ENCODE measurements at regions not wholly inside any gene's neighbourhood (a gene's known extent, or its start where the extent isn't known, plus 50 kb on each side); places are given as distances from the start of the nearest gene placed in this dataset.

DNA sequence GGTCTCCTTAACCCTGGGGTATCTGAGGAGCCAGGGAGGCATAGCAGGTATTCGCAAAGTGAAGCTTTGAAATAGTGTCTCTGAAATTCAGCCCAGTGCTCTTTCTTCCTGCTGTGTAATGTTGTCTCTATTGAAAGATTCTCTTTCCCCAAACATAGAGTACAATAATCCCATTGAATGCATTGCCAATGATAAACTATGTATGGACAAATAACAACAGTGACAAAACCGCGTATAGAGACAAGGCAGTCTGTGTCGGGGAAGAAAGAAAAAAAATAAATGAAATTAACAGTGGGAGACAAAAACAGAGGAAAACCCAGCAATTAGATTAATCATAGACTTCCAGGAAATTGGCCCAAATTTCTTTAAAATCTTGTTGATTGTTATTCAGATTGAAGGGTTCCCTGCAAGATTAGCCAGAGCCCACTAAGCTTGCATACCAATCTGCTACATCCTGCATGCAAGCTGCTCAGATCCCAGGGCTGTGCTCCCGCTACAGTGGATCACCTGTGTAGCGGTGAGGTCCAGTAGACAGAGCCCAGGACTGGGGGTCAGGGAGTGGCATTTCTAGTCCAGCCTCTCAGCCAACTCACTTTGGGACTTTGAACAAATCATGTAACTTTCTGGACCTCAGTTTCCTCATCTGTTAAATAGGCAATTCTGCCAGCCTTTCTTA lies 492.8 kb downstream of the INSC start:
- TF ChIP-seq TCF7L2 (IDR thresholded peaks at IDR 0.05; ENCODE audit: low read depth, low read length) (no peak), POLR2AphosphoS5 (IDR thresholded peaks at IDR 0.05; ENCODE audit: low read depth, low read length) (no peak), SIN3A (IDR thresholded peaks at IDR 0.05; ENCODE audit: borderline replicate concordance, insufficient read depth, low read depth, low read length) (no peak)
- TF ChIP-seq, protein P1, sequence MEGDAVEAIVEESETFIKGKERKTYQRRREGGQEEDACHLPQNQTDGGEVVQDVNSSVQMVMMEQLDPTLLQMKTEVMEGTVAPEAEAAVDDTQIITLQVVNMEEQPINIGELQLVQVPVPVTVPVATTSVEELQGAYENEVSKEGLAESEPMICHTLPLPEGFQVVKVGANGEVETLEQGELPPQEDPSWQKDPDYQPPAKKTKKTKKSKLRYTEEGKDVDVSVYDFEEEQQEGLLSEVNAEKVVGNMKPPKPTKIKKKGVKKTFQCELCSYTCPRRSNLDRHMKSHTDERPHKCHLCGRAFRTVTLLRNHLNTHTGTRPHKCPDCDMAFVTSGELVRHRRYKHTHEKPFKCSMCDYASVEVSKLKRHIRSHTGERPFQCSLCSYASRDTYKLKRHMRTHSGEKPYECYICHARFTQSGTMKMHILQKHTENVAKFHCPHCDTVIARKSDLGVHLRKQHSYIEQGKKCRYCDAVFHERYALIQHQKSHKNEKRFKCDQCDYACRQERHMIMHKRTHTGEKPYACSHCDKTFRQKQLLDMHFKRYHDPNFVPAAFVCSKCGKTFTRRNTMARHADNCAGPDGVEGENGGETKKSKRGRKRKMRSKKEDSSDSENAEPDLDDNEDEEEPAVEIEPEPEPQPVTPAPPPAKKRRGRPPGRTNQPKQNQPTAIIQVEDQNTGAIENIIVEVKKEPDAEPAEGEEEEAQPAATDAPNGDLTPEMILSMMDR (IDR thresholded peaks at IDR 0.05) = no peak
- TF ChIP-seq, protein P2, sequence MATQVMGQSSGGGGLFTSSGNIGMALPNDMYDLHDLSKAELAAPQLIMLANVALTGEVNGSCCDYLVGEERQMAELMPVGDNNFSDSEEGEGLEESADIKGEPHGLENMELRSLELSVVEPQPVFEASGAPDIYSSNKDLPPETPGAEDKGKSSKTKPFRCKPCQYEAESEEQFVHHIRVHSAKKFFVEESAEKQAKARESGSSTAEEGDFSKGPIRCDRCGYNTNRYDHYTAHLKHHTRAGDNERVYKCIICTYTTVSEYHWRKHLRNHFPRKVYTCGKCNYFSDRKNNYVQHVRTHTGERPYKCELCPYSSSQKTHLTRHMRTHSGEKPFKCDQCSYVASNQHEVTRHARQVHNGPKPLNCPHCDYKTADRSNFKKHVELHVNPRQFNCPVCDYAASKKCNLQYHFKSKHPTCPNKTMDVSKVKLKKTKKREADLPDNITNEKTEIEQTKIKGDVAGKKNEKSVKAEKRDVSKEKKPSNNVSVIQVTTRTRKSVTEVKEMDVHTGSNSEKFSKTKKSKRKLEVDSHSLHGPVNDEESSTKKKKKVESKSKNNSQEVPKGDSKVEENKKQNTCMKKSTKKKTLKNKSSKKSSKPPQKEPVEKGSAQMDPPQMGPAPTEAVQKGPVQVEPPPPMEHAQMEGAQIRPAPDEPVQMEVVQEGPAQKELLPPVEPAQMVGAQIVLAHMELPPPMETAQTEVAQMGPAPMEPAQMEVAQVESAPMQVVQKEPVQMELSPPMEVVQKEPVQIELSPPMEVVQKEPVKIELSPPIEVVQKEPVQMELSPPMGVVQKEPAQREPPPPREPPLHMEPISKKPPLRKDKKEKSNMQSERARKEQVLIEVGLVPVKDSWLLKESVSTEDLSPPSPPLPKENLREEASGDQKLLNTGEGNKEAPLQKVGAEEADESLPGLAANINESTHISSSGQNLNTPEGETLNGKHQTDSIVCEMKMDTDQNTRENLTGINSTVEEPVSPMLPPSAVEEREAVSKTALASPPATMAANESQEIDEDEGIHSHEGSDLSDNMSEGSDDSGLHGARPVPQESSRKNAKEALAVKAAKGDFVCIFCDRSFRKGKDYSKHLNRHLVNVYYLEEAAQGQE (IDR thresholded peaks at IDR 0.05; ENCODE audit: insufficient read depth in 1 of 2, low read depth in 2 of 2, low read length in 1 of 2) = no peak
- no peak for ATAC-seq

DNA sequence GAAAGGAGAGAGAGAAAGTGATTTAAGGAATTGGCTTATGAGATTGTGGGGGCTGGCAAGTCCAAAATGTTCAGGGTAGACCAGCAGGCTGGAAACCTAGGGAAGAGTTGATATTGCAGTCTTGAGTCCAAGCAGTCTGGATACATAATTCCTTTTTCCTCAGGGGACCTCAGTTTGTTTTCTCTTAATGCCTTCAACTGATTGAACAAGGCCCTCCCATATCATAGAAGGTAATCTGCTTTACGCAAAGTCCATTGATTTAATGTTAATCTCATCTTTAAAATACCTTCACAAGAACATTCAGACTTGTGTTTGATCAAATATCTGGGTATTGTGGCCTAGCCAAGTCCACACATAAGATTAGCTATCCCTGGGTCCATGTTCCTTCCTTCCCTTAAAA lies 494.7 kb downstream of the INSC start:
- intact Hi-C loops (cut with micrococcal nuclease; ENCODE audit: unreplicated experiment) (no loop called here), in situ Hi-C loops (cut with HindIII; ENCODE audit: low pct_unique_long_range_greater_than_20kb, low sequenced_read_pairs) (no loop called here)
- Histone ChIP-seq H3K36me3 (ENCODE audit: control insufficient read depth, insufficient read depth, low read length) (no peaks in the 10 kb centered on the region), H3K27ac (ENCODE audit: low read length) (no peak overlapping the region), H3K27me3 (ENCODE audit: control insufficient read depth, insufficient read depth, low read length) (no peaks in the 10 kb centered on the region; the same call in 1 of the 2 replicates), H3K4me3 (ENCODE audit: low read depth in 2 of 2, low read length in 2 of 2) (no peak overlapping the region), H3K9me3 (ENCODE audit: control insufficient read depth, insufficient read depth, low read depth, low read length) (no peaks in the 10 kb centered on the region), H3K4me1 (ENCODE audit: control insufficient read depth, insufficient read depth, low read length) (no peaks in the 10 kb centered on the region)
- ATAC-seq = no peak
- no peak for DNase-seq (ENCODE audit: low read depth, low spot score)
- BruUV-seq (replicated peaks) = no TSS peak
- POLR2A ChIA-PET = no interaction called here
- CTCF ChIA-PET = no interaction called here
- no peak for TF ChIP-seq TCF7L2 (IDR thresholded peaks at IDR 0.05; ENCODE audit: low read depth, low read length)

More for the DNA sequence above, 492.8 kb downstream of the INSC start:
- Histone ChIP-seq H3K36me3 (ENCODE audit: control insufficient read depth, insufficient read depth, low read length) (no peaks in the 10 kb centered on the region), H3K4me3 (ENCODE audit: low read depth in 2 of 2, low read length in 2 of 2) (no peak overlapping the region), H3K27me3 (ENCODE audit: control insufficient read depth, insufficient read depth, low read length) (no peaks in the 10 kb centered on the region; the same call in 1 of the 2 replicates), H3K27ac (ENCODE audit: low read length) (no peak overlapping the region), H3K9me3 (ENCODE audit: control insufficient read depth, insufficient read depth, low read depth, low read length) (no peaks in the 10 kb centered on the region), H3K4me1 (ENCODE audit: control insufficient read depth, insufficient read depth, low read length) (no peaks in the 10 kb centered on the region)
- no peak for DNase-seq (ENCODE audit: low read depth, low spot score)
- CTCF ChIA-PET = no interaction called here
- intact Hi-C loops (cut with micrococcal nuclease; ENCODE audit: unreplicated experiment) = no loop called here
- POLR2A ChIA-PET = no interaction called here
- no TSS peak for BruUV-seq (replicated peaks)
- in situ Hi-C loops (cut with HindIII; ENCODE audit: low pct_unique_long_range_greater_than_20kb, low sequenced_read_pairs) = no loop called here

DNA sequence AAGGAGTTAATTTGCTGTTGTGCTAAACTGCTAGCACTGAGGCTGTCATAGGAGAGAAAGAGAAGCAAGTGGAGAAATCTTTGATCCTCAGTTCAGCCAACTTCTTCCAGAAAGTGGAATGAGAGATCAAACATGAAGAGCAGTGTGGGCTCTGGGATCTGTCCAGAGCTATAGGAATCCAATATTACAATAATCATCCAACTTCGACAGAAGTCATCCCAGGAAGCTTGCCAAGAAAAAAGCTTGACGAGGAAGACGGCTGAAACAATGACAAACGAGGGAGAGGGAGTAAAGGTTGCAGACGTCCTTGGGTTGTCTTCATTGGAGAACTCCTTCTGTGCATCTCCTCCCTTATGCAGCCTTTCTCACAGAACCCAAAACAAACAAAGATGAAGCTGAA lies 496.2 kb downstream of the INSC start:
- ChIA-PET POLR2A (no interaction called here), CTCF (no interaction called here)
- no TSS peak for BruUV-seq (replicated peaks)
- no peaks in the 10 kb centered on the region for H3K9me3 ChIP-seq (ENCODE audit: control insufficient read depth, insufficient read depth, low read depth, low read length)
- intact Hi-C loops (cut with micrococcal nuclease; ENCODE audit: unreplicated experiment) = no loop called here
- in situ Hi-C loops (cut with HindIII; ENCODE audit: low pct_unique_long_range_greater_than_20kb, low sequenced_read_pairs) = no loop called here
- no peaks in the 10 kb centered on the region for H3K4me1 ChIP-seq (ENCODE audit: control insufficient read depth, insufficient read depth, low read length)
- H3K27me3 ChIP-seq (ENCODE audit: control insufficient read depth, insufficient read depth, low read length) = no peaks in the 10 kb centered on the region; the same call in 1 of the 2 replicates
- ATAC-seq (no peak), DNase-seq (ENCODE audit: low read depth, low spot score) (no peak)
- TF ChIP-seq POLR2AphosphoS5 (IDR thresholded peaks at IDR 0.05; ENCODE audit: low read depth, low read length) (no peak), TCF7L2 (IDR thresholded peaks at IDR 0.05; ENCODE audit: low read depth, low read length) (no peak), SIN3A (IDR thresholded peaks at IDR 0.05; ENCODE audit: borderline replicate concordance, insufficient read depth, low read depth, low read length) (no peak)
- TF ChIP-seq, protein P2 (IDR thresholded peaks at IDR 0.05; ENCODE audit: insufficient read depth in 1 of 2, low read depth in 2 of 2, low read length in 1 of 2) = no peak
- TF ChIP-seq, protein P1 (IDR thresholded peaks at IDR 0.05) = no peak
- no peak overlapping the region for H3K4me3 ChIP-seq (ENCODE audit: low read depth in 2 of 2, low read length in 2 of 2)
- H3K36me3 ChIP-seq (ENCODE audit: control insufficient read depth, insufficient read depth, low read length) = no peaks in the 10 kb centered on the region
- H3K27ac ChIP-seq (ENCODE audit: low read length) = no peak overlapping the region

Data from Panc1 (cell line).